GM13977 (cell line): ENCODE measurements at regions not wholly inside any gene's neighbourhood (a gene's known extent, or its start where the extent isn't known, plus 50 kb on each side); places are given as distances from the start of the nearest gene placed in this dataset.

Source experiments
- DNase-seq: peaks from one replicate; pipeline ENCODE4 v3.0.0; 2012; ENCODE audit warnings: low spot score
- CTCF ChIP-seq: IDR thresholded peaks from 2 replicates; pipeline ENCODE4 v1.5.1; 2012; ENCODE audit warnings: mild to moderate bottlenecking, control low read depth; ENCODE audit not compliant: insufficient read depth; ENCODE audit errors: extremely low read depth, missing control alignments
- in situ Hi-C: fragments of 300-500 bp; cut with MboI; formaldehyde crosslinking; loops from one replicate; pipeline ENCODE4 v1.12.0; 2022; ENCODE audit warnings: low sequenced_read_pairs, low pct_unique_long_range_greater_than_20kb, mixed read lengths, inconsistent platforms; ENCODE audit not compliant: unreplicated experiment

GRCh38 chr2:7444626-7445025, 527.4 kb downstream of the RNF144A start:
- no peak for TF ChIP-seq CTCF
- in situ Hi-C loops, result no loop called here
- no peak for DNase-seq

- no peak for TF ChIP-seq CTCF
- in situ Hi-C loops, result no loop called here
- no peak for DNase-seq
These were observed 531.5 kb downstream of the RNF144A start for GRCh38 chr2:7448578-7449264.

GRCh38 chr2:7449298-7449697, 532.1 kb downstream of the RNF144A start:
- in situ Hi-C loops, result no loop called here
- TF ChIP-seq CTCF, result no peak
- DNase-seq, result no peak

GRCh38 chr2:7450188-7450832, 533.1 kb downstream of the RNF144A start:
- TF ChIP-seq CTCF, result no peak
- no peak for DNase-seq
- in situ Hi-C loops, result no loop called here

GRCh38 chr2:7450833-7451190, 533.6 kb downstream of the RNF144A start:
- no peak for DNase-seq
- TF ChIP-seq CTCF, result no peak
- in situ Hi-C loops, result no loop called here

GRCh38 chr2:7452110-7452876, 535.1 kb downstream of the RNF144A start:
- in situ Hi-C loops, result no loop called here
- no peak for TF ChIP-seq CTCF
- no peak for DNase-seq
